Fibroblast of pulmonary artery (primary cell): ENCODE measurements at regions not wholly inside any gene's neighbourhood (a gene's known extent, or its start where the extent isn't known, plus 50 kb on each side); places are given as distances from the start of the nearest gene placed in this dataset.

Source experiments
- DNase-seq: peaks from one replicate; pipeline ENCODE4 v3.0.0-alpha.2; 2010; ENCODE audit warnings: low read depth
- H3K4me3 ChIP-seq: replicated peaks from 2 replicates; pipeline ENCODE4 v1.5.1; 2011; ENCODE audit warnings: low read depth, mild to moderate bottlenecking, control low read depth, low read length, moderate library complexity
- TF ChIP-seq, protein P1 (sequence below): IDR thresholded peaks from 2 replicates; pipeline ENCODE4 v1.5.1; 2011; ENCODE audit warnings: mild to moderate bottlenecking, control low read depth, low read length, inconsistent platforms; ENCODE audit errors: missing control alignments

- H3K4me3 ChIP-seq = no peak overlapping the region
- TF ChIP-seq, protein P1, sequence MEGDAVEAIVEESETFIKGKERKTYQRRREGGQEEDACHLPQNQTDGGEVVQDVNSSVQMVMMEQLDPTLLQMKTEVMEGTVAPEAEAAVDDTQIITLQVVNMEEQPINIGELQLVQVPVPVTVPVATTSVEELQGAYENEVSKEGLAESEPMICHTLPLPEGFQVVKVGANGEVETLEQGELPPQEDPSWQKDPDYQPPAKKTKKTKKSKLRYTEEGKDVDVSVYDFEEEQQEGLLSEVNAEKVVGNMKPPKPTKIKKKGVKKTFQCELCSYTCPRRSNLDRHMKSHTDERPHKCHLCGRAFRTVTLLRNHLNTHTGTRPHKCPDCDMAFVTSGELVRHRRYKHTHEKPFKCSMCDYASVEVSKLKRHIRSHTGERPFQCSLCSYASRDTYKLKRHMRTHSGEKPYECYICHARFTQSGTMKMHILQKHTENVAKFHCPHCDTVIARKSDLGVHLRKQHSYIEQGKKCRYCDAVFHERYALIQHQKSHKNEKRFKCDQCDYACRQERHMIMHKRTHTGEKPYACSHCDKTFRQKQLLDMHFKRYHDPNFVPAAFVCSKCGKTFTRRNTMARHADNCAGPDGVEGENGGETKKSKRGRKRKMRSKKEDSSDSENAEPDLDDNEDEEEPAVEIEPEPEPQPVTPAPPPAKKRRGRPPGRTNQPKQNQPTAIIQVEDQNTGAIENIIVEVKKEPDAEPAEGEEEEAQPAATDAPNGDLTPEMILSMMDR = no peak
- DNase-seq = no peak
These were observed 361.1 kb downstream of the GLRX3 start for GRCh38 chr10:130497056-130498010.

DNA sequence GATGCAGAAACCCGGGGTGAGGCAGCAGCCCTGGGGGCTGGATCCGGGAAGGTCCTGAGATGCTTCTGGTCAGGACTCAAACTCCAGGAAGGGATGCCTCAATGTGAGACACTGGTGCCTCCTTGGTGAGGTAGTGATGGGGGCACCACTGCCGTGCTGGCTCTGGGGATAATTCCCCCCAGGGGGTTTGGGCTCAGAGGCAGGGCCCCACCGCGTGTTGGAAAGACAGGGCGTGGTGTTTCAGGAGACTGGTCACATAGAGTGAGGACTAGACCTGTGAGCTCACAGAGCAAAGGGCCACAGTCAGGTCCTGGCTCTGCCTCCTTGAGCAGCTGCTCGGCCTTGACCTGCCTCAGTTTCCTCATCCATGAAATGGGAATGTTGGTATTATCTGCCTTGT, 361.9 kb downstream of the GLRX3 start:
- no peak for DNase-seq
- no peak overlapping the region for H3K4me3 ChIP-seq
- TF ChIP-seq, protein P1 = no peak

- H3K4me3 ChIP-seq = no peak overlapping the region
- DNase-seq = no peak
- TF ChIP-seq, protein P1 = no peak
These were observed 362.7 kb downstream of the GLRX3 start for GRCh38 chr10:130498934-130499333.

- DNase-seq = no peak
- H3K4me3 ChIP-seq = no peak overlapping the region
- TF ChIP-seq, protein P1 = no peak
These were observed 363.4 kb downstream of the GLRX3 start for GRCh38 chr10:130499541-130499940.

- H3K4me3 ChIP-seq = no peak overlapping the region
- TF ChIP-seq, protein P1 = no peak
- no peak for DNase-seq
These were observed 364.2 kb downstream of the GLRX3 start for GRCh38 chr10:130500261-130501000.

DNA sequence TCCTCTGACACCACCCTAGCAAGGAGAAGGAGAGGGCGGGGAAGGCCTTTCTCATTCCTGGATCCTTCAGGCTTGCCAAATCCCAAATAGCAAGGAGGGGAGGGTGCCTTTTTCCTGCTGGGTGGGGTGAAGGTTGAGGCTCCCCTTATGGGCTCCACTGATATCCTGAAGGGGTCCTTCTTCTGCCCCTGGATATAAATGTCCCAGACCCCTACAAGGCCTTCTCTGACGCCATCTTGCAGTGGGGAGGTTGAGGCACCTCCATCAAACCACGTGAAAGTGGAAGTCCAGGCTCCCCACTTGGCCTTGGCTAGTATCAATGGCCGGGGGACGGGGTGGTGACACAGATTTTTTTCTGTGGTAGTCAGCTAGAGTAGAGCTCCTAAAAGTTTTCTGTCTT, 371.3 kb downstream of the GLRX3 start:
- no peak overlapping the region for H3K4me3 ChIP-seq
- TF ChIP-seq, protein P1 = no peak
- no peak for DNase-seq
